ENCODE measurements at regions not wholly inside any gene's neighbourhood (a gene's known extent, or its start where the extent isn't known, plus 50 kb on each side); places are given as distances from the start of the nearest gene placed in this dataset.

DNA sequence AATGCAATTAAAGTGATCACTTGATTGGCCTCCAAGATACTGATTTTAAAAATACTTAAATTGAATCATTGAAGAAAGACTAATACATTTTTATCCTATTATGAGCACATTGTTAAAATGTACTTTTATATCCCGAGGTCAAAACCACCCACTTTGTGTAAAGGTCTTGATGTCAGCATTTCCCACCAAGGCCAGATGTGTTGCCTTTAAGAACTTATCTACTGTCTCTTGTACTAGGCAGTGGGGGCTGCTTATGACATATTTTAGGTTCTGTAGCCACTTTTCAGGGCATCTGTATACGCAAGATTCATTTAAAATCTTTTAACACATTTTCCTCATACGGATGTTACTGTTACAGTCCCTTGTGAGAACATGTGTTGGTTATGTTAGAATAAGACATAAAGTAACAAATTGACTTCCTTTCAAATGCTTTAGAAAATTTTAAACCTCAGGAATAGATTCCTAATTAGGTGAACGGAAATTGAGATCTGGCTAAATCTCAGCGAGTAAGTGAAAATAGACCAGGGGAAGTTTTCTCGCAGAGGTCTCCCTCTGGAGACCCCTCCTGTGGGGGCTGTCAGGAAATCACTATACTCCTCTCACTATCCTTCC lies 456.2 kb downstream of the ADAMTS20 start:
- no peak for TF ChIP-seq CTCF (IDR thresholded peaks at IDR 0.05 in 4 of 5, conservative IDR thresholded peaks at IDR 0.05 in 1 of 5)
- TF ChIP-seq POLR2A (IDR thresholded peaks at IDR 0.05) = no peak
